H1 (cell line): ENCODE measurements at regions not wholly inside any gene's neighbourhood (a gene's known extent, or its start where the extent isn't known, plus 50 kb on each side); places are given as distances from the start of the nearest gene placed in this dataset.

ENCODE experiments used
- MAFK ChIP-seq: IDR thresholded peaks from 2 replicates; pipeline ENCODE4 v1.6.1; 2012; ENCODE audit warnings: low read depth, mild to moderate bottlenecking, improper control_type of control experiment, low read length
- PHF8 ChIP-seq: fragments of 200-600 bp; sonication (generic); conservative IDR thresholded peaks from 2 replicates; pipeline ENCODE4 v1.7.1; 2012; ENCODE audit warnings: low read depth, mild to moderate bottlenecking, inconsistent platforms, low read length, moderate library complexity
- SAP30 ChIP-seq: fragments of 300-600 bp; sonication (generic); IDR thresholded peaks from 2 replicates; pipeline ENCODE4 v1.7.1; 2012; ENCODE audit warnings: low read length, moderate library complexity, mild to moderate bottlenecking, inconsistent platforms; ENCODE audit not compliant: insufficient read depth, insufficient replicate concordance

DNA sequence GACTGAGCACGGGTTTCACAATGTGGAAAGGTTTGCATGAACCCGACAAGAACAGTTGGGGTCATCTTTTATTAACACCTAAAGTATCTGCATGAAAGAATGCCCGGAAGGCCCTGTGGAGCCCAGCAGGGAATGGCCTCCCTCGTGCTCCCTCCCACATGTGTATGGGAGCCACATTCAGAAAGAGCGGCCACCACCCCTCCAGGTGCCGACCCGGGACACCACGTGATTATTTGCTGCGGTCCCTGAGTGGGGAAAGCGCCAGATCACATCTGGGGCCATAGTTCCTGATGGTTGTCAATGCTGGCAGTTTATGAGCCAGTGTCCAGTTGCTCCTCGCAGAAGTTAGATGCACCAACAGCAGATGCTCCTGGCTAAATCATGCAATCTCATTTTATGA lies 571.4 kb downstream of the TCERG1L start (continued):
- TF ChIP-seq SAP30 = no peak
- TF ChIP-seq MAFK = no peak
- no peak for TF ChIP-seq PHF8
